Right lung (tissue), 2 donors: ENCODE measurements at regions not wholly inside any gene's neighbourhood (a gene's known extent, or its start where the extent isn't known, plus 50 kb on each side); places are given as distances from the start of the nearest gene placed in this dataset.
"Not testable (repeated sequence)": the region's sequence is repeated elsewhere in the genome, so short reads cannot be mapped to it uniquely, and the experiment has no call there.

Experiments used
- DNase-seq, 2 donors: peaks; one replicate each; pipeline ENCODE4 v3.0.0-alpha.2; 2013

GRCh38 chr22:27591060-27591459 is 210.5 kb downstream of the MN1 start:
- DNase-seq, result no peak

GRCh38 chr22:27593378-27593777 is 208.2 kb downstream of the MN1 start:
- DNase-seq, result no peak

- DNase-seq, result no peak
Observed at GRCh38 chr22:27594020-27594419, 207.5 kb downstream of the MN1 start.

DNA sequence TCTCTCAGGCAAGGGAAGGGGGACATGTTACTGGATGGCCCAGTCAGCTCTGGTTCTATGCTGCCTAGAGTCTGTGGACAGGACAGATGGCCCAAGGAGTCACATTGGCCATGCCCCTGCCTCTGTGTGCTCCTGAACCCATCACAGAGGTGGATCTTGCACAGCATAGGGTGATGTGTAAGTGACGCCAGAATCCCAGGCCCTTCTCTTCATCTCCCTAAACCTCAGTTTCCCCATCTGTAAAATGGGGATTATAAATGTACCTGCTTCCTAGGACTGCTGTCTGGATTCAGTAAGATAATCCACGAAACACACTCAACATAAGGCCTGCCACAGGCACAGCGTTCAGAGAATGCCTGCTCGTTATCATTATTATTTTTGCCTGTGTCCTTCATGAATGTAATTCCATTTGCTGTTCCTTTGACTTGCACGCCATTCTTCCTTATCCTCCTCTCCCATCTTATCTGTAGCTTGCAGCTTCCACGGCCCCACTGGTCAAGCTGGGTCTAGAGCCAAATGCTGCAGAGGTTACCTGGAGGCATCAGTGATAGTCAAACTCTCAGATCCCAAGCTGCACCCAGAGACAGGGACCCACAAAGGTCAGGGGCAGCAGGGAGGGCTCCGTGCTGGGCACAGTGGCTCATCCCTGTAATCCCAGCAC is 207.0 kb downstream of the MN1 start:
- DNase-seq, result no peak

DNA sequence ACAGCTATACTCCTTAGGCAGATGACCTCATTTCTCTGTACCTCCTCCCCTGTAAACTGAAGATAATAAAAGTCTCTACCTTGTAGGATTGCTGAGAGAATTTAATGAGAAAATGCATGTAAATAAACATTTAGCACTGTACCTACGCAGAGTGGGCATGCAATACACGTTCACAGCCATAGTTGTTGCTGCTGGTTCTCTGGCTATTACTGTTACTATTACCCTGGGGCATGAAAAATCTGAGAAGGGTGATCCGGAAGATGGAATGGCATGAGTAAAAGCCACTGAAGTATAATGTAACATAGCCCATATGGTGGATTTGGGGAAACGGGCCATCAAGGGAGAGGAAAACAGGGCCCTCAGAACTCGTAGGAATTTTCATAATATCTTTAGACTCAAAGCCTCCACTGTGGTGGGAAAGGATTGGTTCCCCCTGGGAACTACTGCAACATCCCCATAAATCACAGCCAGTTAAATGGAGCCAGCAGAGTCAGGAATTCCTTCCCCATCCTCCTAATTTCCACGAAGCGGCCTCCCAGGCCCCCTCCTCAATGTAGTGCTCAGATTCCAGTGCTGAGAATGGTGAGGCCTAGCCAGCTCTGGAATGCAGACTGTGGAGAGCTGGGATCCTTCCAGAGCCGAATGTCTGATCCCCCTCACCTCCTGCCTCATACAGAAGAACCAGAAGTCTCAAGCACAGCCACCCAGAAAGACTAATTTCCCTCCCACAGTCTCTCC is 205.3 kb downstream of the MN1 start:
- DNase-seq, result no peak

DNA sequence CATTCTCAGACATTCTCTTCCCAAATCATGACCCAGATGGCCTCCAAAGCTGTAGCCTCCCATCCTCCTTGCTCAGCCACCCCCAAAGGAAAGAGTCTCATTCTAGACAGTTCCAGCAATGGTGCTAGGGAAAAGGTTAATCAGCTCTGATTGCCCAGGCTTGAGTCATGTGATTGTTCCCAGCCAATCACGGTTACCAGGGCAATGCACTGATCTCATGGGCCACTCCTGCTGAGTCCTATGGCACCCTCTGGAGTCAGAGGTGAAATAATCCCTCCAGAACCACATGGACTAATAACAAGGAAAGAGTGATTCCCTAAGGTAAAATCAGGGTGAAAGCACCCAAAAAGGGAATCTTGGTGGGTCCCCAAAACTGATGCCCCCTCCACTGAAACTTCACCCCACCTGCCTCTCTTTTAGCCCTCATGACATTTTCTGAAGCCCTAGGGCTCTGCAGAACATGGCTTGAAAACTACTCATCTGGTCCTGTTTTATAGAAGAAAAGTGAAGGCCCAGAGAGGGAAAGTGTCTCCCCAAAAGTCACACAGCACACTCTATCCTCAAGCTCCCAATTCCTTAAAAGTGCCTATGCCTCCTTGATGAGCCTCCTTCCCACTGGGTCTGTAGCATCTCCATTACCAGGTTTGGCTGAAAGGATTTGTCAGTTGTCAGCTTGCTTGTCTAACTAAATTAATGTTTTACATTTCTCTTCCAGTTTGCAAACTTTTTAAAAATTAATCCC is 203.7 kb downstream of the MN1 start:
- DNase-seq, result no peak

DNA sequence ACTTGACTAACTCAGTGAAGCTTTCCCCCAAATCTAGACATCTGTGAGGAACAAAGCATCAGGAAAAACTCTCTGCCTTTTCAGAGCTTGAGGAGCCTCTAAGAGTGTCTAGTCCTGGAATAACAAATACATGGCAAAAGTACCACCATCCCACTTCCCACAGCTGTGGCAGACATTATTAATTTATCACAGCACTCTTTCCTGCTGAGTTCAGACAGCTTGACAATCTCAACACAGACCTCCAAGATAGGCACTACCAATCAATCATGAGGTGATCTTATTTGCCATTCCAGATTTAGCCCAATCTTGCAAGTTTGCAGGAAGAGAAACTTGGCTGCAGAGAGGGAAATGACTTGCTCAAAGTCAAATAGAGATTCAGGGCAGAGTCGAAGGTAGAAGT is 202.8 kb downstream of the MN1 start:
- no peak for DNase-seq

- DNase-seq, result no peak
Observed at GRCh38 chr22:27601195-27601594, 200.4 kb downstream of the MN1 start.

DNA sequence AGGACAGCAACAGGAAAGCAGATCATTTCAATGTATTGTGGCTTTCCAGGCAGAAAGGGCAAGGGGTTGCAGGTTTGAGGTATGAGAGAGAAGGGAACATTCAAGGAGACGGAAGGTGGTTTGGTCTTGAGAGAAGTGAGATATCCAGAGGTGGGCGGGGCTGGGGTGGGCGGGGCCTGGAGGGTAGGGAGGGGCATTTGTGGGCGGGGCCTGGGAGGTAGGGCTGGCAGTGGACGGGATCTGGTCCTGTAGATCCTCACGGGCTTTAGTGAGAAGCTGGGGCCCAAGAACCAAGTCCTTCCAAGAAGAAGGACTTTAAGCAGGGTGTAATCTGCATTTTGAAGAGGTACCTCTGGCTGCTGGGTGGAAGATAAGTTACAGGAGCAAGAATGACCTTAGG is 199.2 kb downstream of the MN1 start:
- DNase-seq, result no peak

DNA sequence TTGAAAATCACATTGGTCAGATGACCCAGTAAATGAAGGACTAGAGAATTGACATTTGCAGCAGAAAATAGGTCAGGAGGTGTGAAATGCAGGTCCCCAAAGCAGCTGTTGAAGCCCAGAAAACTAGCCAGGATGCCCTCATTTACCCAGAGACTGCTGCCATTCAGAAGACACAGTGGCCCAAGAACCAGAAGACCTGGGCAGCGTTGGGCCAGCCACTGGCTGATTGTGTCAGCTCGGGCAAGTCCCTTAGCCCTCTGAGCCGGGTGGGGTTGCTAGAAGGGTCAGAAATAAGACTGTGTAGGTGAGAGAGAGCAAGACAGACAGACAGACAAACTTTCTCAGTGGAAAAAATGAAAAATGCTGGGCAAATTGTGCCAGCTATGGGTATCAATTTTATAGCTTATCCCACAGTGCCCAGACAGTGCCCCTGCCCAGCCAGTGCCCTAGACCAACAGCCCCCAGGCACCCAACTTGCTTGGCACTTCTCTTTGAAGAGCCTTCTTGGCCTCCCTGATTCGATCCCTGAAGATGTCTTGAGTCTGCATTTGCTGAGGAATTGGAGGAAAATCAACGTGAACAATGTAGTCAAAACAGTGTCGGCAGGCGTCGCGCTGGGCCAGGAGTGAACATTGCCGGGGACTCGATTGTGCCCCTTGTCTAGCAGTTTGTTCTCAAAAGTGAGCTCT is 198.3 kb downstream of the MN1 start:
- no peak for DNase-seq

DNA sequence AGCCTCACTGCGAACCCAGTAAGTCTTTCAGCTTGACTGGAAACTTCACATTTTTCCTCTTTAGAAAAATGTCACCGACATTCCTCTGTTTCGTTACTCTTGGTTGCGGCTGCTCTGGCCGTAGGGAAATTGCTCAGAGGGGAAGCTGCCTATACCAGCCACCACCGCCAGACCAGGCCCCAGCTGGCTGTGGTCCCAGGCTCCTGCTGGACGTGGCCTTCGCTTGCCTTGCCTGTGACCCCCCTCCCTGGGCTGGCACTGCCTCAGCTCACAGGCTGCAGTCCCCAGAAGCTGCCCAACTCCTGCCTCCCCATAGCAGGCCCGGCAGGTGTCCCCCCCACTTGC is 197.8 kb downstream of the MN1 start:
- DNase-seq, result peak in 1 of 2 donors; percentile 27

DNA sequence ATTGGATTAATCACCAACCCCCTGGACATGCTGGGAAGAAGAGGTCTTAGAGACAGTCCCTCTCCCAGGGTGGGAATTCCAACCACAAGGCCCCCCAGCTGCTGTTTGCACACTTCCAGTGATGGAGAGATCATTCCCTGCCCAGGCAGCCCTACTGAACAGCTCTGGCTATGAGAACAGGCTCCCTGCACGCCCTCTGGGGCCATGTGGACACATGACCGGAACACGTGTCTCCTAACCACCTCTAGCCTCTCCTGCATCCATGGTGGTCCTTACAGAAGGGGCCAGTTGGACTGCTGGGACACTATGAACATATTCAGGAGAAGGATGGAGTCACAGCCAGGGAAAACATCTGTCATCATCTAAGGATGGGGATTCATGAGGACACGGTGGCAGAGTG is 196.2 kb downstream of the MN1 start:
- DNase-seq, result no peak

- DNase-seq, result not testable (repeated sequence)
Observed at GRCh38 chr22:27607750-27608149, 193.8 kb downstream of the MN1 start.

GRCh38 chr22:27609451-27609888 is 192.1 kb downstream of the MN1 start:
- no peak for DNase-seq

GRCh38 chr22:27610164-27610563 is 191.4 kb downstream of the MN1 start:
- not testable (repeated sequence) for DNase-seq

- DNase-seq, result no peak
Observed at GRCh38 chr22:27610863-27611786, 190.4 kb downstream of the MN1 start.

DNA sequence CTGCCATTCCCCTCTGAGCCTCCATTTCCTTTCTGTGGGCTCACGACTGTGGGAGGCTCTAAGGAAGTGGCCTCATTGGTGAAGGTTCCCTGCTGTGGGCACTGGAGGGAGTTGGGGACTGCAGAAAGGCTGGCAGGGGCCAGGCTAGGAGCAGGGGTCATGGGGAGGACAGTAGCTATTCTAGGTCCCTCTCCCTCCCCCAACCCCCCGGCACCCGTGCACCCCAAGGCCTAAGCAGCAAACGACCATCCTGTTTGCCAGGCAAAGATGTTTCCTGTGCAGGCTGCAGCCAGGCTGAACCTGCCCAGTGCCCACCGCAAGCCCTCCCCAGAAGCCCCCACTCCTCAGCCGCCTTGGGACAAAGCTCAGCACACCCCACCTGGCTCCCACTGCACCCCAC is 189.4 kb downstream of the MN1 start:
- no peak for DNase-seq

GRCh38 chr22:27613099-27614005 is 188.2 kb downstream of the MN1 start:
- no peak for DNase-seq

GRCh38 chr22:27614006-27614649 is 187.4 kb downstream of the MN1 start:
- no peak for DNase-seq

- no peak for DNase-seq
Observed at GRCh38 chr22:27614650-27615007, 186.9 kb downstream of the MN1 start.
